22Rv1 (cell line): ENCODE measurements at regions not wholly inside any gene's neighbourhood (a gene's known extent, or its start where the extent isn't known, plus 50 kb on each side); places are given as distances from the start of the nearest gene placed in this dataset.

Experiments
- H3K27ac ChIP-seq: fragments of 450-650 bp; 2 replicates; pipeline ENCODE4 v1.5.1; 2017
- CTCF ChIP-seq: fragments of 450-650 bp; IDR thresholded peaks from 2 replicates; pipeline ENCODE4 v1.5.1; 2017; ENCODE audit warnings: mild to moderate bottlenecking
- ZFX ChIP-seq: fragments of 450-650 bp; IDR thresholded peaks from 2 replicates; pipeline ENCODE4 v1.6.1; 2017; ENCODE audit warnings: antibody characterized with exemption, borderline replicate concordance

- TF ChIP-seq CTCF (no peak), ZFX (no peak)
- H3K27ac ChIP-seq, result no peak overlapping the region
Observed at GRCh38 chr12:76156726-76157125, 72.2 kb upstream of the NAP1L1 start.

DNA sequence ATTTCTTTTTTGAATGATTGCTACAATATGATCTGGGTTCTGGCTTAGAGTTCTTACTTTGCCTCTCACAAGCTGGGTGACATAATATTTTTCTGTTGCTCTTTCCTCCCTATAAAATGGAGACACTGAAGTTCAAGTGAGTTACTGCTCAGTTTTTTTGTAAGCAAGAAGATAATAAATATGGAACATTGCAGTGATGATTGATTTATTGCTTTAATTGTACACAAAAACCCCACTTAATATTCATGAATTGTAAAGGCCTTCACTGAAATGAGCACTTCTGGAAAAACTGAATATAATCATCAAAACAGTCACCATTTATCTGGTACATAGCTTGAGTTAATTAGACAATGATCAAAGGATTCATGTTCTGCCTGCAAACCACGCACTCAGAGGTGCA lies 71.8 kb upstream of the NAP1L1 start:
- H3K27ac ChIP-seq, result no peak overlapping the region
- TF ChIP-seq CTCF, result no peak
- TF ChIP-seq ZFX, result no peak

- no peak overlapping the region for H3K27ac ChIP-seq
- TF ChIP-seq CTCF (no peak), ZFX (no peak)
Observed at GRCh38 chr12:76155157-76155670, 70.7 kb upstream of the NAP1L1 start.

- H3K27ac ChIP-seq, result no peak overlapping the region
- TF ChIP-seq ZFX (no peak), CTCF (no peak)
Observed at GRCh38 chr12:76153616-76154015, 69.1 kb upstream of the NAP1L1 start.

DNA sequence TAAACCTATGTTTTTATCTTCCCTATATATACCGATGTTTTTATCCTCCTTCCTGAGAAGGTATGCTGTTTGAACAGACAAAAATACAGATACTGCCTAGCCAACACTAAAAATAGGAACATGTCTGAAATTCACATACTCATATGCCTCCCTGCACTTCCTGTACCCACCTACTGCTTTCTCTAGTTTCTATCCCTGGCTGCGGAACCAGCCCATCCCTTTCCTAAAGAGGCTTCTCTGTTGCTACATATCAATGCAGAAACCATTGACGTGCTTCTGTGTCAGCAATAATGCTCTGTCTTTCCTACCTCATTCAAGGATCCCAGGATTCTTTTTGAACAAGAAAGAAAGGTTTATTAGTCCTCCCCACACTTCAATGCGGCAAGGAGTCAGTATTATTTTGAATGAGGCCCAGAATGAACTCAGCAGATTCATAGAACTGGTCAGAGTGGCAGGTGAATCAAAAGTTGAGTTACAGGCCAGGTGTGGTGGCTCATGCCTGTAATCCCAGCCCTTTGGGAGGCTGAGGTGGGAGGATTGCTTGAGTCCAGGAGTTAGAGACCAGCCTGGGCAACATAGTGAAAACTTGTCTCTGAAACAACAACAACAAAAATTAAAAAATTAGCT lies 67.8 kb upstream of the NAP1L1 start:
- no peak overlapping the region for H3K27ac ChIP-seq
- TF ChIP-seq ZFX, result no peak

DNA sequence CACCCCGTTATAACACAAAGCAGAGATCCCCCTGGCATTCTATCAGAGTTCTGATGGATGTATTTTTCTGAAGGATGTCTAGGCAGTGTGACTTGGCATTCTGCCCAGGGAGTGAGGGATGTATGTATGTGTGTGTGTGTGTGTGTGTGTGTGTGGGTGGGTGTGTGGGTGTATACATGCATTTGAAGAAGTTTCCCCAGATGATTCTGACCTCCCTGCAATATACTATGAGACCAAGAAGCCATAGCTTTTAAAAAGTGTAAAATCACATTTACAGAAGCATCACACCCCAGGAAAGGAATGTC lies 59.7 kb upstream of the NAP1L1 start:
- H3K27ac ChIP-seq, result no peak overlapping the region
- TF ChIP-seq CTCF (no peak), ZFX (no peak)

GRCh38 chr12:76143343-76144244 lies 59.1 kb upstream of the NAP1L1 start:
- no peak overlapping the region for H3K27ac ChIP-seq
- TF ChIP-seq CTCF, result no peak
- TF ChIP-seq ZFX, result no peak
